BLaER1 treated with 17β-estradiol and CSF1 and Interleukin-3, amounts not matched to agents 10 nM and 100 nM (cell line): ENCODE measurements at regions not wholly inside any gene's neighbourhood (a gene's known extent, or its start where the extent isn't known, plus 50 kb on each side); places are given as distances from the start of the nearest gene placed in this dataset.

Experiments used
- H3K27ac ChIP-seq, 11 experiments: shearing (Covaris generic); formaldehyde crosslinking; 2 replicates each; pipeline ENCODE4 v1.8.1; 2022
- H3K27me3 ChIP-seq, 11 experiments: shearing (Covaris generic); formaldehyde crosslinking; 2 replicates each; pipeline ENCODE4 v1.8.1; 2022
- H3K36me3 ChIP-seq, 11 experiments: shearing (Covaris generic); formaldehyde crosslinking; 2 replicates each; pipeline ENCODE4 v1.8.1; 2022
- H3K4me1 ChIP-seq, 10 experiments: shearing (Covaris generic); formaldehyde crosslinking; 2 replicates each; pipeline ENCODE4 v1.8.1; 2022
- H3K4me2 ChIP-seq, 11 experiments: shearing (Covaris generic); formaldehyde crosslinking; 2 replicates each; pipeline ENCODE4 v1.8.1; 2022
- H3K4me3 ChIP-seq, 10 experiments: shearing (Covaris generic); formaldehyde crosslinking; 2 replicates each; pipeline ENCODE4 v1.8.1; 2022
- H3K9ac ChIP-seq, 11 experiments: shearing (Covaris generic); formaldehyde crosslinking; 2 replicates each; pipeline ENCODE4 v1.8.1; 2022
- H3K9me3 ChIP-seq, 11 experiments: shearing (Covaris generic); formaldehyde crosslinking; replicated peaks in 1 of 11; 2 replicates each; pipeline ENCODE4 v1.8.1; 2022
- H4K20me1 ChIP-seq, 11 experiments: shearing (Covaris generic); formaldehyde crosslinking; 2 replicates each; pipeline ENCODE4 v1.8.1; 2022
- Cebpa-rat ChIP-seq, 11 experiments: shearing (Covaris generic); IDR thresholded peaks; 2 replicates each; pipeline ENCODE4 v1.8.1; 2022

- Histone ChIP-seq H3K9ac (no peak overlapping the region), H3K4me2 (no peak overlapping the region), H4K20me1 (no peaks in the 10 kb centered on the region), H3K4me3 (no peak overlapping the region), H3K9me3 (peaks cover 17 to 32% (median 24%) of the 10 kb centered on the region in 11 experiments), H3K27ac (no peak overlapping the region), H3K27me3 (no peaks in the 10 kb centered on the region), H3K4me1 (no peaks in the 10 kb centered on the region), H3K36me3 (no peaks in the 10 kb centered on the region)
- no peak for TF ChIP-seq Cebpa-rat (IDR thresholded peaks at IDR 0.05)
These were observed 222.2 kb upstream of the ATP11B start for GRCh38 chr3:182570946-182571594.

GRCh38 chr3:182575941-182576340 is 217.4 kb upstream of the ATP11B start:
- Histone ChIP-seq H3K9ac (no peak overlapping the region), H3K27ac (no peak overlapping the region), H4K20me1 (no peaks in the 10 kb centered on the region), H3K9me3 (peaks cover 17 to 32% (median 24%) of the 10 kb centered on the region in 11 experiments), H3K4me2 (no peak overlapping the region), H3K36me3 (no peaks in the 10 kb centered on the region), H3K4me1 (no peaks in the 10 kb centered on the region), H3K4me3 (no peak overlapping the region), H3K27me3 (no peaks in the 10 kb centered on the region)
- no peak for TF ChIP-seq Cebpa-rat (IDR thresholded peaks at IDR 0.05)

- Histone ChIP-seq H3K27ac (no peak overlapping the region), H3K4me3 (no peak overlapping the region), H4K20me1 (no peaks in the 10 kb centered on the region), H3K4me1 (no peaks in the 10 kb centered on the region), H3K9me3 (no peaks in the 10 kb centered on the region), H3K4me2 (no peak overlapping the region), H3K27me3 (no peaks in the 10 kb centered on the region), H3K9ac (no peak overlapping the region), H3K36me3 (no peaks in the 10 kb centered on the region)
- no peak for TF ChIP-seq Cebpa-rat (IDR thresholded peaks at IDR 0.05)
These were observed 209.8 kb upstream of the ATP11B start for GRCh38 chr3:182583545-182583944.

GRCh38 chr3:182585532-182586150 is 207.7 kb upstream of the ATP11B start:
- Histone ChIP-seq H4K20me1 (no peaks in the 10 kb centered on the region), H3K27ac (no peak overlapping the region), H3K4me3 (no peak overlapping the region), H3K4me1 (no peaks in the 10 kb centered on the region), H3K27me3 (no peaks in the 10 kb centered on the region), H3K4me2 (no peak overlapping the region), H3K36me3 (no peaks in the 10 kb centered on the region), H3K9ac (no peak overlapping the region), H3K9me3 (peaks cover 0 to 7% (median 0%) of the 10 kb centered on the region in 11 experiments; a peak in 2 of 22 replicates)
- TF ChIP-seq Cebpa-rat (IDR thresholded peaks at IDR 0.05), result no peak

GRCh38 chr3:182592747-182593146 is 200.6 kb upstream of the ATP11B start:
- no peak overlapping the region for H3K27ac ChIP-seq
- TF ChIP-seq Cebpa-rat (IDR thresholded peaks at IDR 0.05), result no peak
- no peaks in the 10 kb centered on the region for H3K4me1 ChIP-seq
- no peak overlapping the region for H3K4me2 ChIP-seq
- H3K9ac ChIP-seq, result no peak overlapping the region
- H3K36me3 ChIP-seq, result no peaks in the 10 kb centered on the region
- H3K9me3 ChIP-seq, result peaks cover 0 to 7% (median 0%) of the 10 kb centered on the region in 11 experiments; a peak in 2 of 22 replicates
- no peaks in the 10 kb centered on the region for H3K27me3 ChIP-seq
- H3K4me3 ChIP-seq, result no peak overlapping the region
- H4K20me1 ChIP-seq, result no peaks in the 10 kb centered on the region

GRCh38 chr3:182596676-182597410 is 196.5 kb upstream of the ATP11B start:
- H3K27me3 ChIP-seq, result no peaks in the 10 kb centered on the region
- H3K9ac ChIP-seq, result no peak overlapping the region
- H3K9me3 ChIP-seq, result no peaks in the 10 kb centered on the region
- no peaks in the 10 kb centered on the region for H3K36me3 ChIP-seq
- H3K4me3 ChIP-seq, result no peak overlapping the region
- no peak overlapping the region for H3K4me2 ChIP-seq
- no peaks in the 10 kb centered on the region for H4K20me1 ChIP-seq
- H3K27ac ChIP-seq, result no peak overlapping the region
- H3K4me1 ChIP-seq, result no peaks in the 10 kb centered on the region
- no peak for TF ChIP-seq Cebpa-rat (IDR thresholded peaks at IDR 0.05)

GRCh38 chr3:182597621-182598041 is 195.7 kb upstream of the ATP11B start:
- TF ChIP-seq Cebpa-rat (IDR thresholded peaks at IDR 0.05), result no peak
- Histone ChIP-seq H3K9me3 (no peaks in the 10 kb centered on the region), H3K4me1 (no peaks in the 10 kb centered on the region), H3K27me3 (no peaks in the 10 kb centered on the region), H3K4me2 (no peak overlapping the region), H3K36me3 (no peaks in the 10 kb centered on the region), H4K20me1 (no peaks in the 10 kb centered on the region), H3K4me3 (no peak overlapping the region), H3K9ac (no peak overlapping the region), H3K27ac (no peak overlapping the region)

GRCh38 chr3:182601597-182601996 is 191.7 kb upstream of the ATP11B start:
- no peaks in the 10 kb centered on the region for H4K20me1 ChIP-seq
- TF ChIP-seq Cebpa-rat (IDR thresholded peaks at IDR 0.05), result no peak
- H3K27me3 ChIP-seq, result no peaks in the 10 kb centered on the region
- H3K9ac ChIP-seq, result no peak overlapping the region
- no peaks in the 10 kb centered on the region for H3K36me3 ChIP-seq
- no peaks in the 10 kb centered on the region for H3K9me3 ChIP-seq
- no peak overlapping the region for H3K27ac ChIP-seq
- H3K4me2 ChIP-seq, result no peak overlapping the region
- no peak overlapping the region for H3K4me3 ChIP-seq
- no peaks in the 10 kb centered on the region for H3K4me1 ChIP-seq

- Histone ChIP-seq H4K20me1 (no peaks in the 10 kb centered on the region), H3K4me1 (peaks cover 0 to 9% (median 5%) of the 10 kb centered on the region in 10 experiments; a peak in 5 of 20 replicates), H3K36me3 (no peaks in the 10 kb centered on the region), H3K27ac (no peak overlapping the region), H3K4me2 (no peak overlapping the region), H3K9me3 (no peaks in the 10 kb centered on the region), H3K4me3 (no peak overlapping the region), H3K9ac (no peak overlapping the region), H3K27me3 (no peaks in the 10 kb centered on the region)
- TF ChIP-seq Cebpa-rat (IDR thresholded peaks at IDR 0.05), result no peak
These were observed 189.8 kb upstream of the ATP11B start for GRCh38 chr3:182603501-182603900.
